ENCODE measurements at regions not wholly inside any gene's neighbourhood (a gene's known extent, or its start where the extent isn't known, plus 50 kb on each side); places are given as distances from the start of the nearest gene placed in this dataset.

- TF ChIP-seq POLR2A (IDR thresholded peaks at IDR 0.05) = no peak
- TF ChIP-seq CTCF (IDR thresholded peaks at IDR 0.05) = no peak
- DNase-seq = peak in 2 of 3 donors; percentile 52 to 64
- ATAC-seq = peak; percentile 10 to 29 (median 21)
Measured at GRCh38 chr1:234778221-234779159, 168.5 kb upstream of the IRF2BP2 start.

GRCh38 chr1:234777856-234778220, 167.9 kb upstream of the IRF2BP2 start:
- H3K27ac ChIP-seq = no peak overlapping the region
- WGBS (ENCODE audit: insufficient coverage, low coverage, low lambda C conversion rate, missing lambda C conversion rate) = 73% methylated on average over 1 of the region's 1 CpG
- no peaks in the 10 kb centered on the region for H3K36me3 ChIP-seq
- intact Hi-C loops (cut with DNase I) = no loop called here
- no peaks in the 10 kb centered on the region for H3K4me1 ChIP-seq
- H3K9me3 ChIP-seq = no peaks in the 10 kb centered on the region
- no peak for TF ChIP-seq POLR2A (IDR thresholded peaks at IDR 0.05)
- no peak for TF ChIP-seq CTCF (IDR thresholded peaks at IDR 0.05)
- no peak overlapping the region for H3K4me3 ChIP-seq
- ATAC-seq (peak in 1 of 4 donors; percentile 4), DNase-seq (peak in 1 of 3 donors; percentile 23)
- no peaks in the 10 kb centered on the region for H3K27me3 ChIP-seq

More at GRCh38 chr1:234778221-234779159, 168.5 kb upstream of the IRF2BP2 start:
- no peak overlapping the region for H3K4me3 ChIP-seq
- H3K9me3 ChIP-seq = no peaks in the 10 kb centered on the region
- no peaks in the 10 kb centered on the region for H3K27me3 ChIP-seq
- WGBS (ENCODE audit: insufficient coverage, low coverage, low lambda C conversion rate, missing lambda C conversion rate) = 61% methylated on average over 22 of the region's 22 CpGs
- H3K4me1 ChIP-seq = no peaks in the 10 kb centered on the region
- no peak overlapping the region for H3K27ac ChIP-seq
- intact Hi-C loops (cut with DNase I) = no loop called here
- H3K36me3 ChIP-seq = no peaks in the 10 kb centered on the region

GRCh38 chr1:234776876-234777855, 167.2 kb upstream of the IRF2BP2 start:
- ATAC-seq = no peak
- peak in 1 of 3 donors; percentile 46 for DNase-seq
- H3K9me3 ChIP-seq = no peaks in the 10 kb centered on the region

More at GRCh38 chr1:234776876-234777855, 167.2 kb upstream of the IRF2BP2 start:
- WGBS (ENCODE audit: insufficient coverage, low coverage, low lambda C conversion rate, missing lambda C conversion rate) = 59% methylated on average over 14 of the region's 14 CpGs
- no peak for TF ChIP-seq POLR2A (IDR thresholded peaks at IDR 0.05)
- no peak for TF ChIP-seq CTCF (IDR thresholded peaks at IDR 0.05)
- H3K36me3 ChIP-seq = no peaks in the 10 kb centered on the region
- no peaks in the 10 kb centered on the region for H3K4me1 ChIP-seq
- H3K27me3 ChIP-seq = no peaks in the 10 kb centered on the region
- no peak overlapping the region for H3K4me3 ChIP-seq
- intact Hi-C loops (cut with DNase I) = no loop called here
- no peak overlapping the region for H3K27ac ChIP-seq
